ENCODE measurements at regions not wholly inside any gene's neighbourhood (a gene's known extent, or its start where the extent isn't known, plus 50 kb on each side); places are given as distances from the start of the nearest gene placed in this dataset.
"Not testable (repeated sequence)": the region's sequence is repeated elsewhere in the genome, so short reads cannot be mapped to it uniquely, and the experiment has no call there.

- TF ChIP-seq, protein P1, sequence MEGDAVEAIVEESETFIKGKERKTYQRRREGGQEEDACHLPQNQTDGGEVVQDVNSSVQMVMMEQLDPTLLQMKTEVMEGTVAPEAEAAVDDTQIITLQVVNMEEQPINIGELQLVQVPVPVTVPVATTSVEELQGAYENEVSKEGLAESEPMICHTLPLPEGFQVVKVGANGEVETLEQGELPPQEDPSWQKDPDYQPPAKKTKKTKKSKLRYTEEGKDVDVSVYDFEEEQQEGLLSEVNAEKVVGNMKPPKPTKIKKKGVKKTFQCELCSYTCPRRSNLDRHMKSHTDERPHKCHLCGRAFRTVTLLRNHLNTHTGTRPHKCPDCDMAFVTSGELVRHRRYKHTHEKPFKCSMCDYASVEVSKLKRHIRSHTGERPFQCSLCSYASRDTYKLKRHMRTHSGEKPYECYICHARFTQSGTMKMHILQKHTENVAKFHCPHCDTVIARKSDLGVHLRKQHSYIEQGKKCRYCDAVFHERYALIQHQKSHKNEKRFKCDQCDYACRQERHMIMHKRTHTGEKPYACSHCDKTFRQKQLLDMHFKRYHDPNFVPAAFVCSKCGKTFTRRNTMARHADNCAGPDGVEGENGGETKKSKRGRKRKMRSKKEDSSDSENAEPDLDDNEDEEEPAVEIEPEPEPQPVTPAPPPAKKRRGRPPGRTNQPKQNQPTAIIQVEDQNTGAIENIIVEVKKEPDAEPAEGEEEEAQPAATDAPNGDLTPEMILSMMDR (IDR thresholded peaks at IDR 0.05) = not testable (repeated sequence)
- not testable (repeated sequence) for TF ChIP-seq POLR2A (IDR thresholded peaks at IDR 0.05)
Observed at GRCh38 chr21:9997507-9997906, 523.9 kb upstream of the TPTE start.

All from Peyer's patch (tissue), 4 donors.